WTC11 (cell line): ENCODE measurements at regions not wholly inside any gene's neighbourhood (a gene's known extent, or its start where the extent isn't known, plus 50 kb on each side); places are given as distances from the start of the nearest gene placed in this dataset.

Source experiments
- ATAC-seq: fragments of 200-7000 bp; cut with Tn5 transposase; 2 replicates; pipeline ENCODE4 v1.10.0; 2021; ENCODE audit warnings: mild to moderate bottlenecking, moderate library complexity
- CTCF ChIA-PET: fragments of 300-600 bp; sonication (Branson Sonifier 250); formaldehyde crosslinking; loops from one replicate; lab custom pipeline; 2021; ENCODE audit warnings: antibody characterized with exemption; lab: Charles Lee
- POLR2A ChIA-PET: fragments of 350-600 bp; sonication (Branson Sonifier 250); formaldehyde crosslinking; loops from one replicate; lab custom pipeline; 2021; ENCODE audit warnings: antibody characterized with exemption; lab: Charles Lee
- DNase-seq: peaks from one replicate; pipeline ENCODE4 v3.0.0; 2021; ENCODE audit warnings: low spot score
- H3K27ac Mint-ChIP-seq: 2 replicates; pipeline ENCODE4 v1.8.0; 2021; ENCODE audit warnings: mixed read lengths
- H3K27me3 Mint-ChIP-seq: 2 replicates; pipeline ENCODE4 v1.8.0; 2021; ENCODE audit warnings: low read depth, mild to moderate bottlenecking, moderate library complexity, mixed read lengths
- H3K36me3 Mint-ChIP-seq: 2 replicates; pipeline ENCODE4 v1.8.0; 2021; ENCODE audit warnings: mixed read lengths
- H3K4me1 Mint-ChIP-seq: 2 replicates; pipeline ENCODE4 v1.8.0; 2022; ENCODE audit warnings: mixed read lengths
- H3K4me3 Mint-ChIP-seq: 2 replicates; pipeline ENCODE4 v1.8.0; 2021; ENCODE audit warnings: mild to moderate bottlenecking, moderate library complexity, mixed read lengths
- H3K9me3 Mint-ChIP-seq: 2 replicates; pipeline ENCODE4 v1.8.0; 2021; ENCODE audit warnings: mixed read lengths
- CREB1 ChIP-seq: sonication (generic); formaldehyde crosslinking; IDR thresholded peaks from 2 replicates; pipeline ENCODE4 v1.8.0; 2023; ENCODE audit warnings: mild to moderate bottlenecking, missing genetic modification reagents
- FOXJ3 ChIP-seq: sonication (generic); formaldehyde crosslinking; IDR thresholded peaks from 2 replicates; pipeline ENCODE4 v1.9.0; 2021; ENCODE audit warnings: missing genetic modification reagents, mild to moderate bottlenecking, borderline replicate concordance
- FOXP1 ChIP-seq: sonication (generic); formaldehyde crosslinking; IDR thresholded peaks from 2 replicates; pipeline ENCODE4 v1.8.0; 2022; ENCODE audit warnings: missing genetic modification reagents, mild to moderate bottlenecking, moderate library complexity, borderline replicate concordance
- FOXP4 ChIP-seq: sonication (generic); formaldehyde crosslinking; IDR thresholded peaks from 2 replicates; pipeline ENCODE4 v1.8.0; 2022; ENCODE audit warnings: mild to moderate bottlenecking, missing genetic modification reagents
- GABPB1 ChIP-seq: sonication (generic); formaldehyde crosslinking; IDR thresholded peaks from 2 replicates; pipeline ENCODE4 v1.8.1; 2023; ENCODE audit warnings: mild to moderate bottlenecking, missing genetic modification reagents
- GRHL2 ChIP-seq: fragments of 250-450 bp; sonication (Bioruptor Pico); IDR thresholded peaks from 2 replicates; pipeline ENCODE4 v1.8.0; 2022; ENCODE audit warnings: mild to moderate bottlenecking, moderate library complexity; ENCODE audit not compliant: insufficient replicate concordance, severe bottlenecking
- HMGA2 ChIP-seq: fragments of 250-450 bp; sonication (Bioruptor Pico); IDR thresholded peaks from 2 replicates; pipeline ENCODE4 v1.4.0; 2021; ENCODE audit warnings: mild to moderate bottlenecking, moderate library complexity
- KAT7 ChIP-seq: sonication (generic); formaldehyde crosslinking; IDR thresholded peaks from 2 replicates; pipeline ENCODE4 v1.8.1; 2023; ENCODE audit warnings: missing genetic modification reagents, mild to moderate bottlenecking, borderline replicate concordance
- NFATC4 ChIP-seq: fragments of 250-450 bp; sonication (Bioruptor Pico); IDR thresholded peaks from 2 replicates; pipeline ENCODE4 v1.9.0; 2021; ENCODE audit warnings: mild to moderate bottlenecking
- NFE2L1 ChIP-seq: sonication (generic); formaldehyde crosslinking; IDR thresholded peaks from 2 replicates; pipeline ENCODE4 v1.8.1; 2023; ENCODE audit warnings: missing genetic modification reagents
- NFYB ChIP-seq: sonication (generic); formaldehyde crosslinking; conservative IDR thresholded peaks from 2 replicates; pipeline ENCODE4 v1.8.0; 2022; ENCODE audit warnings: low read depth, missing genetic modification reagents
- SMAD4 ChIP-seq: sonication (generic); formaldehyde crosslinking; IDR thresholded peaks from 2 replicates; pipeline ENCODE4 v1.8.0; 2022; ENCODE audit warnings: mild to moderate bottlenecking, missing genetic modification reagents
- SOX15 ChIP-seq: fragments of 250-450 bp; sonication (Bioruptor Pico); IDR thresholded peaks from 2 replicates; pipeline ENCODE4 v1.9.0; 2021; ENCODE audit warnings: mild to moderate bottlenecking
- SP1 ChIP-seq: sonication (generic); formaldehyde crosslinking; conservative IDR thresholded peaks from 2 replicates; pipeline ENCODE4 v1.8.1; 2022; ENCODE audit warnings: missing genetic modification reagents
- TP53 ChIP-seq: sonication (generic); formaldehyde crosslinking; IDR thresholded peaks from 2 replicates; pipeline ENCODE4 v1.8.1; 2023; ENCODE audit warnings: mild to moderate bottlenecking, missing genetic modification reagents
- ZNF219 ChIP-seq: sonication (generic); formaldehyde crosslinking; IDR thresholded peaks from 2 replicates; pipeline ENCODE4 v1.8.0; 2023; ENCODE audit warnings: missing genetic modification reagents, mild to moderate bottlenecking, borderline replicate concordance
- ZNF423 ChIP-seq: fragments of 250-450 bp; sonication (Bioruptor Pico); IDR thresholded peaks from 2 replicates; pipeline ENCODE4 v2.1.2; 2022; ENCODE audit warnings: mild to moderate bottlenecking, moderate library complexity
- TF ChIP-seq, protein P1 (sequence below): sonication (generic); formaldehyde crosslinking; IDR thresholded peaks from 2 replicates; pipeline ENCODE4 v1.8.0; 2023; ENCODE audit warnings: mild to moderate bottlenecking, missing genetic modification reagents
- TF ChIP-seq, protein P2 (sequence below): fragments of 250-450 bp; sonication (Bioruptor Pico); IDR thresholded peaks from 2 replicates; pipeline ENCODE4 v1.8.0; 2021; ENCODE audit warnings: mild to moderate bottlenecking
- TF ChIP-seq, protein P3 (sequence below): sonication (generic); formaldehyde crosslinking; IDR thresholded peaks from 2 replicates; pipeline ENCODE4 v1.8.1; 2022; ENCODE audit warnings: low read depth, missing genetic modification reagents, borderline replicate concordance
- TF ChIP-seq, protein P4 (sequence below): sonication (generic); formaldehyde crosslinking; conservative IDR thresholded peaks from 2 replicates; pipeline ENCODE4 v1.8.1; 2023; ENCODE audit warnings: mild to moderate bottlenecking, low read depth, missing genetic modification reagents, moderate library complexity
- TF ChIP-seq, protein P5 (sequence below): sonication (generic); formaldehyde crosslinking; IDR thresholded peaks from 2 replicates; pipeline ENCODE4 v1.8.1; 2023; ENCODE audit warnings: mild to moderate bottlenecking, missing genetic modification reagents, borderline replicate concordance

DNA sequence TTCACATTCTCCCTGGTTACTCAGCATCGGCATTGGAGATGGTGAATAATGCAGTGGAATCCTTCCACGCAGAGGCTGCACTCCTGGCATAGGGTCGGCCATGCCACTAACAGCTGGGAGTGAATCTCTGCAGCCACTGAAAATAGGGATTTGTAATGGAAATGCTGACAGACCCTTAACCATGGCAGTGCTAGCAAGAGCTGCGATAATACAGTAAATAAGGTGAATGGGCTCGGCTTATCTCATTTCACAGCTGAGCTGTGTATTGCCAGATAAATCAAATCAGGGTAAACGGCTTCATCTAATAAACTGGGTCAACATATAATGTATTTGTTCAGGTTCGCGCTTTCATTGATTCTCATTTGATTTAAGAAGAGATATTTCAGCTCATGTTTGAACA is 156.8 kb downstream of the SLC35B3 start:
- no peak for DNase-seq
- POLR2A ChIA-PET: interaction anchor here (0.7 kb wide), 1 partner anchor 58 kb away, joined by 3 read pairs; no protein-coding TSS in a partner anchor
- Mint-ChIP-seq H3K4me1 (peaks cover 45% of the 10 kb centered on the region), H3K36me3 (0 out of 2 replicates have a peak, but pooled peaks cover 3% of the 10 kb centered on the region), H3K9me3 (peaks cover 10% of the 10 kb centered on the region), H3K27ac (no peak overlapping the region), H3K27me3 (no peaks in the 10 kb centered on the region), H3K4me3 (no peak overlapping the region)
- no peak for TF ChIP-seq HMGA2
- TF ChIP-seq, protein P1, sequence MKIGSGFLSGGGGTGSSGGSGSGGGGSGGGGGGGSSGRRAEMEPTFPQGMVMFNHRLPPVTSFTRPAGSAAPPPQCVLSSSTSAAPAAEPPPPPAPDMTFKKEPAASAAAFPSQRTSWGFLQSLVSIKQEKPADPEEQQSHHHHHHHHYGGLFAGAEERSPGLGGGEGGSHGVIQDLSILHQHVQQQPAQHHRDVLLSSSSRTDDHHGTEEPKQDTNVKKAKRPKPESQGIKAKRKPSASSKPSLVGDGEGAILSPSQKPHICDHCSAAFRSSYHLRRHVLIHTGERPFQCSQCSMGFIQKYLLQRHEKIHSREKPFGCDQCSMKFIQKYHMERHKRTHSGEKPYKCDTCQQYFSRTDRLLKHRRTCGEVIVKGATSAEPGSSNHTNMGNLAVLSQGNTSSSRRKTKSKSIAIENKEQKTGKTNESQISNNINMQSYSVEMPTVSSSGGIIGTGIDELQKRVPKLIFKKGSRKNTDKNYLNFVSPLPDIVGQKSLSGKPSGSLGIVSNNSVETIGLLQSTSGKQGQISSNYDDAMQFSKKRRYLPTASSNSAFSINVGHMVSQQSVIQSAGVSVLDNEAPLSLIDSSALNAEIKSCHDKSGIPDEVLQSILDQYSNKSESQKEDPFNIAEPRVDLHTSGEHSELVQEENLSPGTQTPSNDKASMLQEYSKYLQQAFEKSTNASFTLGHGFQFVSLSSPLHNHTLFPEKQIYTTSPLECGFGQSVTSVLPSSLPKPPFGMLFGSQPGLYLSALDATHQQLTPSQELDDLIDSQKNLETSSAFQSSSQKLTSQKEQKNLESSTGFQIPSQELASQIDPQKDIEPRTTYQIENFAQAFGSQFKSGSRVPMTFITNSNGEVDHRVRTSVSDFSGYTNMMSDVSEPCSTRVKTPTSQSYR (CRISPR knock-in tag): no peak
- TF ChIP-seq GRHL2 (CRISPR knock-in tag): no peak
- no peak for TF ChIP-seq NFATC4 (CRISPR knock-in tag)
- TF ChIP-seq GABPB1: no peak
- TF ChIP-seq SMAD4 (CRISPR knock-in tag): no peak
- no peak for TF ChIP-seq FOXP4
- TF ChIP-seq KAT7 (CRISPR knock-in tag): no peak
- TF ChIP-seq ZNF423 (CRISPR knock-in tag): no peak
- TF ChIP-seq NFYB: no peak
- TF ChIP-seq NFE2L1 (CRISPR knock-in tag): no peak
- TF ChIP-seq, protein P2, sequence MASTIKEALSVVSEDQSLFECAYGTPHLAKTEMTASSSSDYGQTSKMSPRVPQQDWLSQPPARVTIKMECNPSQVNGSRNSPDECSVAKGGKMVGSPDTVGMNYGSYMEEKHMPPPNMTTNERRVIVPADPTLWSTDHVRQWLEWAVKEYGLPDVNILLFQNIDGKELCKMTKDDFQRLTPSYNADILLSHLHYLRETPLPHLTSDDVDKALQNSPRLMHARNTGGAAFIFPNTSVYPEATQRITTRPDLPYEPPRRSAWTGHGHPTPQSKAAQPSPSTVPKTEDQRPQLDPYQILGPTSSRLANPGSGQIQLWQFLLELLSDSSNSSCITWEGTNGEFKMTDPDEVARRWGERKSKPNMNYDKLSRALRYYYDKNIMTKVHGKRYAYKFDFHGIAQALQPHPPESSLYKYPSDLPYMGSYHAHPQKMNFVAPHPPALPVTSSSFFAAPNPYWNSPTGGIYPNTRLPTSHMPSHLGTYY (CRISPR knock-in tag): no peak
- no peak for TF ChIP-seq TP53
- TF ChIP-seq FOXP1: no peak
- TF ChIP-seq SP1: no peak
- TF ChIP-seq, protein P3, sequence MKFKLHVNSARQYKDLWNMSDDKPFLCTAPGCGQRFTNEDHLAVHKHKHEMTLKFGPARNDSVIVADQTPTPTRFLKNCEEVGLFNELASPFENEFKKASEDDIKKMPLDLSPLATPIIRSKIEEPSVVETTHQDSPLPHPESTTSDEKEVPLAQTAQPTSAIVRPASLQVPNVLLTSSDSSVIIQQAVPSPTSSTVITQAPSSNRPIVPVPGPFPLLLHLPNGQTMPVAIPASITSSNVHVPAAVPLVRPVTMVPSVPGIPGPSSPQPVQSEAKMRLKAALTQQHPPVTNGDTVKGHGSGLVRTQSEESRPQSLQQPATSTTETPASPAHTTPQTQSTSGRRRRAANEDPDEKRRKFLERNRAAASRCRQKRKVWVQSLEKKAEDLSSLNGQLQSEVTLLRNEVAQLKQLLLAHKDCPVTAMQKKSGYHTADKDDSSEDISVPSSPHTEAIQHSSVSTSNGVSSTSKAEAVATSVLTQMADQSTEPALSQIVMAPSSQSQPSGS: no peak
- CTCF ChIA-PET: interaction anchor here (1.6 kb wide), 1 partner anchor 203 kb away, joined by 4 read pairs; no protein-coding TSS in a partner anchor
- no peak for ATAC-seq

DNA sequence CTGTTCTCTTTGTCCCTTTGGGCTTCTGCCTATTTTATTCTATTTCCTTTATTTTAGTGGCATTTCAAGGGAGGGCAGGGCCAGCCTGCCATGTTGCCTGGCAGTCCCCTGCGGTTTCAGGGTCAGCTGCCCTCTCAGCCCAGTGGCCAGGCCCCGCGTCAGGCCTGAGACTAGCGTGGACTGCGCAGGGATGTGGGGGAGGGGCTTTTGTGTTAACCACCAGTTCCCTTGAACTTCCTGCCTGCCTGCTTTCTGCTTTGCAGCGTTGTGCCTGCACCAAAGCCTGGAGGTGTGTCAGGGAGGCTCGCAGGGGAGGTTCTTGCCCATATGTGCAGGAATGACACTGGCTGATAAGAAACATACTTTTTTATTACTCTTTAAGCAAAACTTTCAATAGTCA is 157.6 kb downstream of the SLC35B3 start:
- ChIA-PET POLR2A (no interaction called here), CTCF (no interaction called here)
- Mint-ChIP-seq H3K36me3 (0 out of 2 replicates have a peak, but pooled peaks cover 2% of the 10 kb centered on the region), H3K9me3 (peaks cover 2% of the 10 kb centered on the region), H3K4me3 (no peak overlapping the region), H3K27ac (no peak overlapping the region), H3K4me1 (peaks cover 49% of the 10 kb centered on the region), H3K27me3 (no peaks in the 10 kb centered on the region)
- DNase-seq (peak; percentile 26), ATAC-seq (peak; percentile 73)
- TF ChIP-seq SMAD4 (CRISPR knock-in tag): no peak
- no peak for TF ChIP-seq SOX15 (CRISPR knock-in tag)
- no peak for TF ChIP-seq ZNF219
- TF ChIP-seq, protein P4, sequence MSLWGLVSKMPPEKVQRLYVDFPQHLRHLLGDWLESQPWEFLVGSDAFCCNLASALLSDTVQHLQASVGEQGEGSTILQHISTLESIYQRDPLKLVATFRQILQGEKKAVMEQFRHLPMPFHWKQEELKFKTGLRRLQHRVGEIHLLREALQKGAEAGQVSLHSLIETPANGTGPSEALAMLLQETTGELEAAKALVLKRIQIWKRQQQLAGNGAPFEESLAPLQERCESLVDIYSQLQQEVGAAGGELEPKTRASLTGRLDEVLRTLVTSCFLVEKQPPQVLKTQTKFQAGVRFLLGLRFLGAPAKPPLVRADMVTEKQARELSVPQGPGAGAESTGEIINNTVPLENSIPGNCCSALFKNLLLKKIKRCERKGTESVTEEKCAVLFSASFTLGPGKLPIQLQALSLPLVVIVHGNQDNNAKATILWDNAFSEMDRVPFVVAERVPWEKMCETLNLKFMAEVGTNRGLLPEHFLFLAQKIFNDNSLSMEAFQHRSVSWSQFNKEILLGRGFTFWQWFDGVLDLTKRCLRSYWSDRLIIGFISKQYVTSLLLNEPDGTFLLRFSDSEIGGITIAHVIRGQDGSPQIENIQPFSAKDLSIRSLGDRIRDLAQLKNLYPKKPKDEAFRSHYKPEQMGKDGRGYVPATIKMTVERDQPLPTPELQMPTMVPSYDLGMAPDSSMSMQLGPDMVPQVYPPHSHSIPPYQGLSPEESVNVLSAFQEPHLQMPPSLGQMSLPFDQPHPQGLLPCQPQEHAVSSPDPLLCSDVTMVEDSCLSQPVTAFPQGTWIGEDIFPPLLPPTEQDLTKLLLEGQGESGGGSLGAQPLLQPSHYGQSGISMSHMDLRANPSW (CRISPR knock-in tag): no peak
- TF ChIP-seq, protein P5, sequence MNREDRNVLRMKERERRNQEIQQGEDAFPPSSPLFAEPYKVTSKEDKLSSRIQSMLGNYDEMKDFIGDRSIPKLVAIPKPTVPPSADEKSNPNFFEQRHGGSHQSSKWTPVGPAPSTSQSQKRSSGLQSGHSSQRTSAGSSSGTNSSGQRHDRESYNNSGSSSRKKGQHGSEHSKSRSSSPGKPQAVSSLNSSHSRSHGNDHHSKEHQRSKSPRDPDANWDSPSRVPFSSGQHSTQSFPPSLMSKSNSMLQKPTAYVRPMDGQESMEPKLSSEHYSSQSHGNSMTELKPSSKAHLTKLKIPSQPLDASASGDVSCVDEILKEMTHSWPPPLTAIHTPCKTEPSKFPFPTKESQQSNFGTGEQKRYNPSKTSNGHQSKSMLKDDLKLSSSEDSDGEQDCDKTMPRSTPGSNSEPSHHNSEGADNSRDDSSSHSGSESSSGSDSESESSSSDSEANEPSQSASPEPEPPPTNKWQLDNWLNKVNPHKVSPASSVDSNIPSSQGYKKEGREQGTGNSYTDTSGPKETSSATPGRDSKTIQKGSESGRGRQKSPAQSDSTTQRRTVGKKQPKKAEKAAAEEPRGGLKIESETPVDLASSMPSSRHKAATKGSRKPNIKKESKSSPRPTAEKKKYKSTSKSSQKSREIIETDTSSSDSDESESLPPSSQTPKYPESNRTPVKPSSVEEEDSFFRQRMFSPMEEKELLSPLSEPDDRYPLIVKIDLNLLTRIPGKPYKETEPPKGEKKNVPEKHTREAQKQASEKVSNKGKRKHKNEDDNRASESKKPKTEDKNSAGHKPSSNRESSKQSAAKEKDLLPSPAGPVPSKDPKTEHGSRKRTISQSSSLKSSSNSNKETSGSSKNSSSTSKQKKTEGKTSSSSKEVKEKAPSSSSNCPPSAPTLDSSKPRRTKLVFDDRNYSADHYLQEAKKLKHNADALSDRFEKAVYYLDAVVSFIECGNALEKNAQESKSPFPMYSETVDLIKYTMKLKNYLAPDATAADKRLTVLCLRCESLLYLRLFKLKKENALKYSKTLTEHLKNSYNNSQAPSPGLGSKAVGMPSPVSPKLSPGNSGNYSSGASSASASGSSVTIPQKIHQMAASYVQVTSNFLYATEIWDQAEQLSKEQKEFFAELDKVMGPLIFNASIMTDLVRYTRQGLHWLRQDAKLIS (CRISPR knock-in tag): no peak
- no peak for TF ChIP-seq FOXJ3 (CRISPR knock-in tag)
- no peak for TF ChIP-seq CREB1
